HepG2 (cell line): ENCODE measurements at regions not wholly inside any gene's neighbourhood (a gene's known extent, or its start where the extent isn't known, plus 50 kb on each side); places are given as distances from the start of the nearest gene placed in this dataset.

Experiments
- ATAC-seq: fragments of 200-7000 bp; cut with Tn5 transposase; 3 replicates; pipeline ENCODE4 v1.9.1; 2020; ENCODE audit warnings: mild to moderate bottlenecking, moderate library complexity
- BruUV-seq: library from RNA; stranded (reverse); fragments of 400-500 nt; replicated peaks from 2 replicates; lab custom pipeline; 2021; lab: Mats Ljungman, UMichigan
- CTCF ChIA-PET: fragments of 300-600 bp; formaldehyde crosslinking; extraction: SDS; loops from one replicate; lab custom pipeline; 2021; ENCODE audit warnings: low total read pairs, inconsistent platforms, low intra/inter-chr PET ratio; lab: Yijun Ruan, JAX
- POLR2A ChIA-PET: fragments of 350-600 bp; sonication (Branson Sonifier 250); formaldehyde crosslinking; loops from one replicate; lab custom pipeline; 2020; ENCODE audit warnings: antibody characterized with exemption, inconsistent platforms; lab: Yijun Ruan, JAX
- DNase-seq: peaks from one replicate; pipeline ENCODE4 v3.0.0-alpha.2; 2015; ENCODE audit warnings: low spot score
- FAIRE-seq: peaks from 3 replicates; lab custom pipeline; 2011; peaks lifted over from hg19 to GRCh38; lab: Jason Lieb, UNC
- H2AFZ ChIP-seq: one replicate; pipeline ENCODE4 v1.6.1; 2011; ENCODE audit warnings: low read length, inconsistent platforms
- H3K27ac ChIP-seq: fragments of 300-600 bp; 3 replicates; pipeline ENCODE4 v1.8.0; 2011; ENCODE audit warnings: mixed run types, mild to moderate bottlenecking, mixed read lengths, low read length, inconsistent platforms; ENCODE audit not compliant: insufficient read depth; ENCODE audit errors: extremely low read length
- H3K27me3 ChIP-seq, 2 experiments: fragments of 200-600 bp in 1 of 2; 2 replicates in 1 of 2; 3 replicates in 1 of 2; pipeline versions ENCODE4 v1.6.0 to v1.8.0; 2011; ENCODE audit warnings: low read length in 2 of 2, mild to moderate bottlenecking in 2 of 2, moderate library complexity in 2 of 2, inconsistent platforms in 1 of 2; ENCODE audit not compliant: insufficient read depth in 2 of 2, control insufficient read depth in 1 of 2
- H3K36me3 ChIP-seq, 2 experiments: fragments of 200-600 bp in 1 of 2; replicated peaks in 1 of 2; 2 replicates in 1 of 2; 3 replicates in 1 of 2; pipeline versions ENCODE4 v1.5.1 to v1.8.0; 2011; ENCODE audit warnings: low read length in 2 of 2, inconsistent platforms in 1 of 2; ENCODE audit not compliant: insufficient read depth in 2 of 2, control insufficient read depth in 1 of 2
- H3K4me1 ChIP-seq: 2 replicates; pipeline ENCODE4 v1.5.1; 2012; ENCODE audit warnings: low read length, inconsistent platforms; ENCODE audit not compliant: insufficient read depth
- H3K4me2 ChIP-seq: 2 replicates; pipeline ENCODE4 v1.6.0; 2011; ENCODE audit warnings: low read depth, low read length, inconsistent platforms
- H3K4me3 ChIP-seq, 3 experiments: fragments of 200-600 bp in 1 of 3; sonication (generic), shearing (Covaris generic) in 1 of 3; replicated peaks in 1 of 3; 2 replicates each; pipeline ENCODE4 v1.5.1; 2011 to 2016; ENCODE audit warnings: low read length in 3 of 3, inconsistent platforms in 2 of 3, low read depth in 2 of 3, mild to moderate bottlenecking in 2 of 3, control low read depth in 1 of 3, mixed read lengths in 1 of 3; ENCODE audit not compliant: insufficient read depth in 1 of 3
- H3K79me2 ChIP-seq: one replicate; pipeline ENCODE4 v1.6.1; 2011; ENCODE audit warnings: low read length, inconsistent platforms; ENCODE audit not compliant: insufficient read depth
- H3K9ac ChIP-seq: 2 replicates; pipeline ENCODE4 v1.6.0; 2011; ENCODE audit warnings: mild to moderate bottlenecking, low read depth, low read length, inconsistent platforms; ENCODE audit not compliant: insufficient read depth
- H3K9me3 ChIP-seq: 2 replicates; pipeline ENCODE4 v1.5.1; 2012; ENCODE audit warnings: mild to moderate bottlenecking, low read length
- H4K20me1 ChIP-seq: 2 replicates; pipeline ENCODE4 v1.6.0; 2011; ENCODE audit warnings: inconsistent platforms, mild to moderate bottlenecking, low read length, moderate library complexity; ENCODE audit not compliant: insufficient read depth
- DPF2 ChIP-seq: sonication (generic); formaldehyde crosslinking; IDR thresholded peaks from 2 replicates; pipeline ENCODE4 v1.4.0; 2020; ENCODE audit warnings: mild to moderate bottlenecking, low read depth, missing genetic modification reagents, borderline replicate concordance
- FOXK2 ChIP-seq: fragments of 450-650 bp; IDR thresholded peaks from 2 replicates; pipeline ENCODE4 v1.6.1; 2016
- FOXO4 ChIP-seq: sonication (generic); formaldehyde crosslinking; conservative IDR thresholded peaks from 2 replicates; pipeline ENCODE4 v1.8.1; 2023; ENCODE audit warnings: missing genetic modification reagents
- HNRNPL ChIP-seq: fragments of 200-400 bp; formaldehyde crosslinking; IDR thresholded peaks from 2 replicates; pipeline ENCODE4 v1.6.1; 2017; ENCODE audit warnings: mild to moderate bottlenecking, low read depth, low read length
- MTF1 ChIP-seq: sonication (generic); formaldehyde crosslinking; IDR thresholded peaks from 2 replicates; pipeline ENCODE4 v1.5.0; 2020; ENCODE audit warnings: missing genetic modification reagents
- NR2F2 ChIP-seq: IDR thresholded peaks from 2 replicates; pipeline ENCODE4 v1.6.1; 2012; ENCODE audit warnings: low read depth, inconsistent platforms, borderline replicate concordance
- PATZ1 ChIP-seq: sonication (generic); formaldehyde crosslinking; IDR thresholded peaks from 2 replicates; pipeline ENCODE4 v1.4.0; 2020; ENCODE audit warnings: missing genetic modification reagents
- PHF20 ChIP-seq: sonication (generic); formaldehyde crosslinking; IDR thresholded peaks from 2 replicates; pipeline ENCODE4 v1.5.0; 2020; ENCODE audit warnings: mild to moderate bottlenecking, missing genetic modification reagents
- RBM39 ChIP-seq: fragments of 200-400 bp; formaldehyde crosslinking; IDR thresholded peaks from one replicate; pipeline ENCODE4 v1.6.1; 2018; ENCODE audit warnings: antibody characterized with exemption, mild to moderate bottlenecking, low read depth, low read length; ENCODE audit not compliant: poor library complexity, severe bottlenecking
- SAP130 ChIP-seq: IDR thresholded peaks from 2 replicates; pipeline ENCODE4 v1.6.1; 2016; ENCODE audit warnings: low read depth
- SP4 ChIP-seq: sonication (generic); formaldehyde crosslinking; IDR thresholded peaks from 2 replicates; pipeline ENCODE4 v1.8.1; 2023; ENCODE audit warnings: mild to moderate bottlenecking, missing genetic modification reagents
- TEAD3 ChIP-seq: optimal IDR thresholded peaks from 2 replicates; pipeline ENCODE3; 2016; ENCODE audit warnings: borderline replicate concordance
- ZC3H4 ChIP-seq: sonication (generic); formaldehyde crosslinking; IDR thresholded peaks from 2 replicates; pipeline ENCODE4 v1.4.0; 2020; ENCODE audit warnings: missing genetic modification reagents, borderline replicate concordance
- ZNF121 ChIP-seq: sonication (generic); formaldehyde crosslinking; IDR thresholded peaks from 2 replicates; pipeline ENCODE4 v1.5.0; 2020; ENCODE audit warnings: mild to moderate bottlenecking, missing genetic modification reagents
- ZNF234 ChIP-seq: sonication (generic); formaldehyde crosslinking; conservative IDR thresholded peaks from 2 replicates; pipeline ENCODE4 v1.5.1; 2020; ENCODE audit warnings: mild to moderate bottlenecking, missing genetic modification reagents
- ZNF577 ChIP-seq: sonication (generic); formaldehyde crosslinking; IDR thresholded peaks from 2 replicates; pipeline ENCODE4 v1.4.0; 2020; ENCODE audit warnings: mild to moderate bottlenecking, low read depth, missing genetic modification reagents, borderline replicate concordance
- ZNF598 ChIP-seq: sonication (generic); formaldehyde crosslinking; IDR thresholded peaks from 2 replicates; pipeline ENCODE4 v1.5.1; 2020; ENCODE audit warnings: mild to moderate bottlenecking, missing genetic modification reagents, borderline replicate concordance
- ZNF629 ChIP-seq: sonication (generic); formaldehyde crosslinking; conservative IDR thresholded peaks from 2 replicates; pipeline ENCODE4 v1.5.0; 2020; ENCODE audit warnings: missing genetic modification reagents
- ZNF766 ChIP-seq: sonication (generic); formaldehyde crosslinking; IDR thresholded peaks from 2 replicates; pipeline ENCODE4 v1.5.0; 2020; ENCODE audit warnings: missing genetic modification reagents, borderline replicate concordance
- ZSCAN31 ChIP-seq: sonication (generic); formaldehyde crosslinking; IDR thresholded peaks from 2 replicates; pipeline ENCODE4 v1.5.0; 2020; ENCODE audit warnings: low read depth, mild to moderate bottlenecking, missing genetic modification reagents
- WGBS: methylation state at CpG from one replicate; pipeline ENCODE4 v1.1.6; 2017; ENCODE audit warnings: low lambda C conversion rate; 5-methylcytosine and 5-hydroxymethylcytosine counted together
- in situ Hi-C: cut with HindIII; loops from 2 replicates; pipeline ENCODE4 v1.10.0; 2017; ENCODE audit warnings: low pct_unique_long_range_greater_than_20kb; ENCODE audit not compliant: extremely low pct_ligation_motif_present
- intact Hi-C: fragments of 100-400 bp; cut with micrococcal nuclease; formaldehyde crosslinking; loops from one replicate; pipeline ENCODE4 v1.10.0; 2022; ENCODE audit not compliant: unreplicated experiment

- TF ChIP-seq ZSCAN31 (CRISPR knock-in tag) (no peak), ZNF598 (CRISPR knock-in tag) (no peak), PATZ1 (no peak)
Observed at GRCh38 chr2:43160778-43161177, 65.6 kb downstream of the ZFP36L2 start (continued).

GRCh38 chr2:43159797-43160196 is 66.6 kb downstream of the ZFP36L2 start:
- Histone ChIP-seq H3K4me1 (peaks cover 98% of the 10 kb centered on the region), H3K27ac (no peak overlapping the region), H3K27me3 (no peaks in the 10 kb centered on the region), H4K20me1 (no peaks in the 10 kb centered on the region), H3K9ac (no peak overlapping the region)
- no peak for DNase-seq
- POLR2A ChIA-PET, result interaction anchor here (0.6 to 11.0 kb wide), 7 partner anchors 9 to 230 kb away, joined by 3 to 97 read pairs (median 5); partner anchors contain the start of gene ZFP36L2
- BruUV-seq, result no TSS peak
- TF ChIP-seq NR2F2 (no peak), ZNF577 (no peak), ZNF766 (CRISPR knock-in tag) (no peak), TEAD3 (CRISPR knock-in tag) (no peak), ZNF234 (CRISPR knock-in tag) (no peak), SP4 (CRISPR knock-in tag) (0 out of 2 replicates have a peak, but pooled peaks have one; percentile 30), ZNF629 (CRISPR knock-in tag) (peak; percentile 64), HNRNPL (peak; percentile 30; the same call in 1 of the 2 replicates), FOXK2 (0 out of 2 replicates have a peak, but pooled peaks have one; percentile 11), FOXO4 (CRISPR knock-in tag) (0 out of 2 replicates have a peak, but pooled peaks have one; percentile 84), ZC3H4 (CRISPR knock-in tag) (no peak), RBM39 (peak; percentile 17), MTF1 (CRISPR knock-in tag) (no peak), ZNF121 (CRISPR knock-in tag) (no peak), PHF20 (CRISPR knock-in tag) (no peak), SAP130 (CRISPR knock-in tag) (no peak), DPF2 (CRISPR knock-in tag) (0 out of 2 replicates have a peak, but pooled peaks have one; percentile 26)
- TF ChIP-seq, all 625 proteins: peak for 7
- Histone ChIP-seq H3K36me3 (no peaks in the 10 kb centered on the region), H3K4me3 (no peak overlapping the region), H3K4me2 (peak overlapping the region; percentile 94; the same call in 1 of the 2 replicates), H2AFZ (no peak overlapping the region), H3K79me2 (no peaks in the 10 kb centered on the region), H3K9me3 (no peaks in the 10 kb centered on the region)
- WGBS, result 72% methylated on average over 7 of the region's 7 CpGs
- intact Hi-C loops, result loop anchor here (2.0 kb wide), 1 partner anchor 19 kb away; no protein-coding TSS in a partner anchor
- in situ Hi-C loops, result loop anchor here (10.0 kb wide), 1 partner anchor 65 kb away; the partner anchor contains the start of gene ZFP36L2
- CTCF ChIA-PET, result no interaction called here
- ATAC-seq (no peak), FAIRE-seq (no peak)
